ENCODE measurements at regions not wholly inside any gene's neighbourhood (a gene's known extent, or its start where the extent isn't known, plus 50 kb on each side); places are given as distances from the start of the nearest gene placed in this dataset.

DNA sequence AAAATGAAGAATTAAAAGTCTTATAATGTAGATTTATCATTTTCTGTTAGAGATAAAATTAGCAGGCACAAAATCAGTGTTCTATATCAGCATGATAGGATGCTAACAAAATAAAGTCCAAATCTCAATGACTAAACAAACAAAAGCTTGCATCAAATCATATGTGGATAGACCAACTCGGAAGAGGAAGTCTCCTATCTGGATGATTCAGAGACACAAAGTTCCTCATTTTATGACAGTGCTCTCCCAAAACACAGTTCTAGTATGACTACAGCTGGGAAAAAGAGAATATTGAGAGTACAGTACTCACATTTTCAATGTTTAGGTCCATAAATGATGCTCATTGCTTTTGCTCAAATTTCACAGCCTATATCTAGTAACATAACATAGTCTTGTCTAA is 376.1 kb upstream of the CTSO start:
- H3K79me2 ChIP-seq (replicated peaks; ENCODE audit: insufficient read depth), result no peaks in the 10 kb centered on the region
- no peaks in the 10 kb centered on the region for H3K27me3 ChIP-seq (ENCODE audit: insufficient read depth)
- Mint-ChIP-seq H3K27me3 (ENCODE audit: insufficient read depth, low read depth, poor library complexity) (no peaks in the 10 kb centered on the region), H3K36me3 (ENCODE audit: low read depth) (no peaks in the 10 kb centered on the region), H3K4me1 (no peaks in the 10 kb centered on the region), H3K27ac (no peak overlapping the region), H3K9me3 (no peaks in the 10 kb centered on the region), H3K4me3 (no peak overlapping the region)
- no peaks in the 10 kb centered on the region for H3K4me1 ChIP-seq (ENCODE audit: insufficient read depth)
- H3K4me3 ChIP-seq, result no peak overlapping the region
- DNase-seq (ENCODE audit: low spot score), result no peak
- no peak for TF ChIP-seq NANOG (IDR thresholded peaks at IDR 0.05; ENCODE audit: borderline replicate concordance)
- TF ChIP-seq POLR2AphosphoS5 (IDR thresholded peaks at IDR 0.05; ENCODE audit: low read depth), result no peak
- TF ChIP-seq, protein P1, sequence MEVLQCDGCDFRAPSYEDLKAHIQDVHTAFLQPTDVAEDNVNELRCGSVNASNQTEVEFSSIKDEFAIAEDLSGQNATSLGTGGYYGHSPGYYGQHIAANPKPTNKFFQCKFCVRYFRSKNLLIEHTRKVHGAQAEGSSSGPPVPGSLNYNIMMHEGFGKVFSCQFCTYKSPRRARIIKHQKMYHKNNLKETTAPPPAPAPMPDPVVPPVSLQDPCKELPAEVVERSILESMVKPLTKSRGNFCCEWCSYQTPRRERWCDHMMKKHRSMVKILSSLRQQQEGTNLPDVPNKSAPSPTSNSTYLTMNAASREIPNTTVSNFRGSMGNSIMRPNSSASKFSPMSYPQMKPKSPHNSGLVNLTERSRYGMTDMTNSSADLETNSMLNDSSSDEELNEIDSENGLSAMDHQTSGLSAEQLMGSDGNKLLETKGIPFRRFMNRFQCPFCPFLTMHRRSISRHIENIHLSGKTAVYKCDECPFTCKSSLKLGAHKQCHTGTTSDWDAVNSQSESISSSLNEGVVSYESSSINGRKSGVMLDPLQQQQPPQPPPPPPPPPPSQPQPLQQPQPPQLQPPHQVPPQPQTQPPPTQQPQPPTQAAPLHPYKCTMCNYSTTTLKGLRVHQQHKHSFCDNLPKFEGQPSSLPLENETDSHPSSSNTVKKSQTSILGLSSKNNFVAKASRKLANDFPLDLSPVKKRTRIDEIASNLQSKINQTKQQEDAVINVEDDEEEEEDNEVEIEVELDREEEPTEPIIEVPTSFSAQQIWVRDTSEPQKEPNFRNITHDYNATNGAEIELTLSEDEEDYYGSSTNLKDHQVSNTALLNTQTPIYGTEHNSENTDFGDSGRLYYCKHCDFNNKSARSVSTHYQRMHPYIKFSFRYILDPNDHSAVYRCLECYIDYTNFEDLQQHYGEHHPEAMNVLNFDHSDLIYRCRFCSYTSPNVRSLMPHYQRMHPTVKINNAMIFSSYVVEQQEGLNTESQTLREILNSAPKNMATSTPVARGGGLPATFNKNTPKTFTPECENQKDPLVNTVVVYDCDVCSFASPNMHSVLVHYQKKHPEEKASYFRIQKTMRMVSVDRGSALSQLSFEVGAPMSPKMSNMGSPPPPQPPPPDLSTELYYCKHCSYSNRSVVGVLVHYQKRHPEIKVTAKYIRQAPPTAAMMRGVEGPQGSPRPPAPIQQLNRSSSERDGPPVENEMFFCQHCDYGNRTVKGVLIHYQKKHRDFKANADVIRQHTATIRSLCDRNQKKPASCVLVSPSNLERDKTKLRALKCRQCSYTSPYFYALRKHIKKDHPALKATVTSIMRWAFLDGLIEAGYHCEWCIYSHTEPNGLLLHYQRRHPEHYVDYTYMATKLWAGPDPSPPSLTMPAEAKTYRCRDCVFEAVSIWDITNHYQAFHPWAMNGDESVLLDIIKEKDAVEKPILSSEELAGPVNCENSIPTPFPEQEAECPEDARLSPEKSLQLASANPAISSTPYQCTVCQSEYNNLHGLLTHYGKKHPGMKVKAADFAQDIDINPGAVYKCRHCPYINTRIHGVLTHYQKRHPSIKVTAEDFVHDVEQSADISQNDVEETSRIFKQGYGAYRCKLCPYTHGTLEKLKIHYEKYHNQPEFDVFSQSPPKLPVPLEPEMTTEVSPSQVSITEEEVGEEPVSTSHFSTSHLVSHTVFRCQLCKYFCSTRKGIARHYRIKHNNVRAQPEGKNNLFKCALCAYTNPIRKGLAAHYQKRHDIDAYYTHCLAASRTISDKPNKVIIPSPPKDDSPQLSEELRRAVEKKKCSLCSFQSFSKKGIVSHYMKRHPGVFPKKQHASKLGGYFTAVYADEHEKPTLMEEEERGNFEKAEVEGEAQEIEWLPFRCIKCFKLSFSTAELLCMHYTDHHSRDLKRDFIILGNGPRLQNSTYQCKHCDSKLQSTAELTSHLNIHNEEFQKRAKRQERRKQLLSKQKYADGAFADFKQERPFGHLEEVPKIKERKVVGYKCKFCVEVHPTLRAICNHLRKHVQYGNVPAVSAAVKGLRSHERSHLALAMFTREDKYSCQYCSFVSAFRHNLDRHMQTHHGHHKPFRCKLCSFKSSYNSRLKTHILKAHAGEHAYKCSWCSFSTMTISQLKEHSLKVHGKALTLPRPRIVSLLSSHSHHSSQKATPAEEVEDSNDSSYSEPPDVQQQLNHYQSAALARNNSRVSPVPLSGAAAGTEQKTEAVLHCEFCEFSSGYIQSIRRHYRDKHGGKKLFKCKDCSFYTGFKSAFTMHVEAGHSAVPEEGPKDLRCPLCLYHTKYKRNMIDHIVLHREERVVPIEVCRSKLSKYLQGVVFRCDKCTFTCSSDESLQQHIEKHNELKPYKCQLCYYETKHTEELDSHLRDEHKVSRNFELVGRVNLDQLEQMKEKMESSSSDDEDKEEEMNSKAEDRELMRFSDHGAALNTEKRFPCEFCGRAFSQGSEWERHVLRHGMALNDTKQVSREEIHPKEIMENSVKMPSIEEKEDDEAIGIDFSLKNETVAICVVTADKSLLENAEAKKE (CRISPR knock-in tag; IDR thresholded peaks at IDR 0.05), result no peak
- no peak for TF ChIP-seq EZH2 (IDR thresholded peaks at IDR 0.05; ENCODE audit: low read depth, unreplicated experiment)
- TF ChIP-seq EZH2phosphoT487 (IDR thresholded peaks at IDR 0.05; ENCODE audit: unreplicated experiment), result no peak
- H3K27ac ChIP-seq (ENCODE audit: low read depth), result no peak overlapping the region
- ATAC-seq, result no peak
- no peaks in the 10 kb centered on the region for H3K36me3 ChIP-seq (ENCODE audit: insufficient read depth)
- H3F3A ChIP-seq (replicated peaks; ENCODE audit: low read depth), result no peaks in the 10 kb centered on the region
- H3K9me2 ChIP-seq (ENCODE audit: insufficient read depth), result no peaks in the 10 kb centered on the region
- no peaks in the 10 kb centered on the region for H4K20me1 ChIP-seq (replicated peaks; ENCODE audit: insufficient read depth)
- no peak overlapping the region for H2AFZ ChIP-seq
- H3K4me2 ChIP-seq, result no peak overlapping the region

DNA sequence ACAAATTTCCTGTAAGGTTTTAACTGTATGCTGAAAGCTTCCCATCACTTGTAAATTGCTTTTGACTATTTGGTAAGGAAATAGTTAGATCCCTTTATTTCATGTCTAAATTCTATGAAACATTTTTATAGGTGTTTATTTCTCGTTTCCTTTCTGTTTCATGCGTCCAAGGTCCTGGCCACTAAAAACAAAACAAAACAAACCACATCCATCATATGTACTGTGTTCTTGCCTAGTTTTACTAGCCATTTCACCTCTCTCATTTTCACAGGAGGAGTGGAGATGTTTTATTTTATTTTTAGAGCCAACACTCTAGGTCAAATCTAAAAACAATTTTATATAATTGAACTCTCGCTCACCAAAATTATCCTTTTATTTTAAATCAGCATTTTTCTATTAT is 375.2 kb upstream of the CTSO start:
- Mint-ChIP-seq H3K9me3 (no peaks in the 10 kb centered on the region), H3K4me1 (no peaks in the 10 kb centered on the region), H3K27ac (no peak overlapping the region), H3K36me3 (ENCODE audit: low read depth) (no peaks in the 10 kb centered on the region), H3K4me3 (no peak overlapping the region), H3K27me3 (ENCODE audit: insufficient read depth, low read depth, poor library complexity) (no peaks in the 10 kb centered on the region)
- Histone ChIP-seq H3K27me3 (ENCODE audit: insufficient read depth) (no peaks in the 10 kb centered on the region), H3K27ac (ENCODE audit: low read depth) (no peak overlapping the region), H3K4me2 (no peak overlapping the region), H3K36me3 (ENCODE audit: insufficient read depth) (no peaks in the 10 kb centered on the region), H3K4me3 (no peak overlapping the region), H3K79me2 (replicated peaks; ENCODE audit: insufficient read depth) (no peaks in the 10 kb centered on the region), H3K4me1 (ENCODE audit: insufficient read depth) (no peaks in the 10 kb centered on the region), H2AFZ (no peak overlapping the region), H4K20me1 (replicated peaks; ENCODE audit: insufficient read depth) (no peaks in the 10 kb centered on the region), H3F3A (replicated peaks; ENCODE audit: low read depth) (no peaks in the 10 kb centered on the region), H3K9me2 (ENCODE audit: insufficient read depth) (no peaks in the 10 kb centered on the region)
- DNase-seq (ENCODE audit: low spot score) (no peak), ATAC-seq (no peak)
- TF ChIP-seq NANOG (IDR thresholded peaks at IDR 0.05; ENCODE audit: borderline replicate concordance) (no peak), JUNB (IDR thresholded peaks at IDR 0.05; ENCODE audit: unreplicated experiment) (no peak), EZH2phosphoT487 (IDR thresholded peaks at IDR 0.05; ENCODE audit: unreplicated experiment) (no peak)
- TF ChIP-seq, protein P1 (CRISPR knock-in tag; IDR thresholded peaks at IDR 0.05), result no peak

Measured in GM23338 (cell line).